GM19468 (cell line): ENCODE measurements at regions not wholly inside any gene's neighbourhood (a gene's known extent, or its start where the extent isn't known, plus 50 kb on each side); places are given as distances from the start of the nearest gene placed in this dataset.
"Not testable (repeated sequence)": the region's sequence is repeated elsewhere in the genome, so short reads cannot be mapped to it uniquely, and the experiment has no call there.

Experiments used
- ATAC-seq: cut with Tn5 transposase; IDR thresholded peaks from one replicate; pipeline ENCODE4 v1.9.1; 2021; ENCODE audit warnings: mild to moderate bottlenecking, moderate library complexity, moderate number of reproducible peaks; ENCODE audit not compliant: unreplicated experiment; ENCODE audit errors: extremely low read depth

- ATAC-seq, result peak; percentile 26
Observed at GRCh38 chr7:66413379-66414114, 208.4 kb downstream of the TPST1 start.

- no peak for ATAC-seq
Observed at GRCh38 chr7:66415659-66416265, 210.6 kb downstream of the TPST1 start.

- ATAC-seq, result no peak
Observed at GRCh38 chr7:66418537-66418936, 210.1 kb upstream of the KCTD7 start.

GRCh38 chr7:66419210-66419609 lies 209.5 kb upstream of the KCTD7 start:
- ATAC-seq, result no peak

GRCh38 chr7:66421830-66422475 lies 206.7 kb upstream of the KCTD7 start:
- no peak for ATAC-seq

GRCh38 chr7:66423729-66424128 lies 205.0 kb upstream of the KCTD7 start:
- no peak for ATAC-seq

GRCh38 chr7:66426332-66426731 lies 202.3 kb upstream of the KCTD7 start:
- ATAC-seq, result no peak

GRCh38 chr7:66426996-66427395 lies 201.7 kb upstream of the KCTD7 start:
- no peak for ATAC-seq

- ATAC-seq, result no peak
Observed at GRCh38 chr7:66427956-66428355, 200.7 kb upstream of the KCTD7 start.

GRCh38 chr7:66429498-66430163 lies 199.1 kb upstream of the KCTD7 start:
- no peak for ATAC-seq

GRCh38 chr7:66430164-66430545 lies 198.5 kb upstream of the KCTD7 start:
- ATAC-seq, result no peak

GRCh38 chr7:66438703-66439405 lies 189.8 kb upstream of the KCTD7 start:
- ATAC-seq, result not testable (repeated sequence)

GRCh38 chr7:66442385-66442784 lies 186.3 kb upstream of the KCTD7 start:
- ATAC-seq, result no peak

GRCh38 chr7:66443946-66444345 lies 184.7 kb upstream of the KCTD7 start:
- no peak for ATAC-seq

- ATAC-seq, result not testable (repeated sequence)
Observed at GRCh38 chr7:66447007-66447406, 181.7 kb upstream of the KCTD7 start.

- not testable (repeated sequence) for ATAC-seq
Observed at GRCh38 chr7:66450814-66451213, 177.9 kb upstream of the KCTD7 start.

GRCh38 chr7:66451713-66452112 lies 177.0 kb upstream of the KCTD7 start:
- peak; percentile 36 for ATAC-seq

GRCh38 chr7:66452165-66452564 lies 176.5 kb upstream of the KCTD7 start:
- ATAC-seq, result no peak

- no peak for ATAC-seq
Observed at GRCh38 chr7:66453340-66453739, 175.3 kb upstream of the KCTD7 start.

GRCh38 chr7:66454600-66455225 lies 174.0 kb upstream of the KCTD7 start:
- no peak for ATAC-seq
